SH-SY5Y (cell line): ENCODE measurements at regions not wholly inside any gene's neighbourhood (a gene's known extent, or its start where the extent isn't known, plus 50 kb on each side); places are given as distances from the start of the nearest gene placed in this dataset.

Experiments
- GATA2 ChIP-seq: IDR thresholded peaks from 2 replicates; pipeline ENCODE4 v1.6.1; 2011; ENCODE audit warnings: mild to moderate bottlenecking, low read depth, low read length
- GATA3 ChIP-seq: IDR thresholded peaks from 2 replicates; pipeline ENCODE4 v1.6.1; 2011; ENCODE audit warnings: low read depth, mild to moderate bottlenecking, low read length, moderate library complexity

DNA sequence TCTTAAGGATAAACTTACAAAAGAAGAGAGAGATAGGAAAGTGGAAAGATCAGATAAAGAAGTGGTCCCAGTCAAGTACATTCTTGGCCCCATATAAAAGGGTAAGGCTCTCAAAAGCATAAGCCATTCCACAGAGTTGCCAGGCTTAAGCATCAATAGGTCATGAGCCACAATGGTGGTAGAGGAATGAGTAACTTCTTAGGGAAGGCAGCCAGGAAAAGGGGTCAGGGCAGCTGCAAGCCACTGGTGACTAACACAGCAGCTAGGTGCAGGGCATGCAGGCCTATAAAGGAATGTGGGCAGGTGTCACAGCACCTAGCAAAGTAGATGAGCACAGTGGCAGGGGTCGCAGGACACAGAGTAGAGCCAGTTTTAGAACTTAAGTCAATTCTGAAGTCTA is 302.6 kb upstream of the FAT3 start:
- TF ChIP-seq GATA2 (no peak), GATA3 (no peak)
